Osteocyte (in vitro differentiated cells): ENCODE measurements at regions not wholly inside any gene's neighbourhood (a gene's known extent, or its start where the extent isn't known, plus 50 kb on each side); places are given as distances from the start of the nearest gene placed in this dataset.

Experiments used
- DNase-seq: peaks from one replicate; pipeline ENCODE4 v3.0.0; 2021; ENCODE audit warnings: mixed read lengths; ENCODE audit not compliant: unreplicated experiment; ENCODE audit errors: extremely low spot score
- H3K27ac Mint-ChIP-seq: one replicate; pipeline ENCODE4 v1.8.0; 2021; ENCODE audit warnings: mild to moderate bottlenecking, mixed read lengths; ENCODE audit not compliant: unreplicated experiment
- H3K27me3 Mint-ChIP-seq: one replicate; pipeline ENCODE4 v1.8.0; 2021; ENCODE audit warnings: mixed read lengths; ENCODE audit not compliant: unreplicated experiment
- H3K36me3 Mint-ChIP-seq: one replicate; pipeline ENCODE4 v1.8.0; 2021; ENCODE audit warnings: mixed read lengths; ENCODE audit not compliant: unreplicated experiment
- H3K4me1 Mint-ChIP-seq: one replicate; pipeline ENCODE4 v1.8.0; 2021; ENCODE audit warnings: mixed read lengths; ENCODE audit not compliant: unreplicated experiment
- H3K4me3 Mint-ChIP-seq: one replicate; pipeline ENCODE4 v1.8.0; 2021; ENCODE audit warnings: mild to moderate bottlenecking, moderate library complexity, mixed read lengths; ENCODE audit not compliant: unreplicated experiment
- H3K9me3 Mint-ChIP-seq: one replicate; pipeline ENCODE4 v1.8.0; 2021; ENCODE audit warnings: mixed read lengths; ENCODE audit not compliant: unreplicated experiment
- TF ChIP-seq, protein P1 (sequence below): fragments of 200-600 bp; sonication (generic); IDR thresholded peaks from 2 replicates; pipeline ENCODE4 v1.5.0; 2021; ENCODE audit warnings: antibody characterized with exemption, mild to moderate bottlenecking, moderate library complexity

GRCh38 chr11:92829121-92829520 is 140.3 kb upstream of the MTNR1B start:
- no peaks in the 10 kb centered on the region for H3K9me3 Mint-ChIP-seq
- H3K4me1 Mint-ChIP-seq: peaks cover 21% of the 10 kb centered on the region
- no peak overlapping the region for H3K27ac Mint-ChIP-seq
- H3K27me3 Mint-ChIP-seq: peaks cover 3% of the 10 kb centered on the region
- TF ChIP-seq, protein P1, sequence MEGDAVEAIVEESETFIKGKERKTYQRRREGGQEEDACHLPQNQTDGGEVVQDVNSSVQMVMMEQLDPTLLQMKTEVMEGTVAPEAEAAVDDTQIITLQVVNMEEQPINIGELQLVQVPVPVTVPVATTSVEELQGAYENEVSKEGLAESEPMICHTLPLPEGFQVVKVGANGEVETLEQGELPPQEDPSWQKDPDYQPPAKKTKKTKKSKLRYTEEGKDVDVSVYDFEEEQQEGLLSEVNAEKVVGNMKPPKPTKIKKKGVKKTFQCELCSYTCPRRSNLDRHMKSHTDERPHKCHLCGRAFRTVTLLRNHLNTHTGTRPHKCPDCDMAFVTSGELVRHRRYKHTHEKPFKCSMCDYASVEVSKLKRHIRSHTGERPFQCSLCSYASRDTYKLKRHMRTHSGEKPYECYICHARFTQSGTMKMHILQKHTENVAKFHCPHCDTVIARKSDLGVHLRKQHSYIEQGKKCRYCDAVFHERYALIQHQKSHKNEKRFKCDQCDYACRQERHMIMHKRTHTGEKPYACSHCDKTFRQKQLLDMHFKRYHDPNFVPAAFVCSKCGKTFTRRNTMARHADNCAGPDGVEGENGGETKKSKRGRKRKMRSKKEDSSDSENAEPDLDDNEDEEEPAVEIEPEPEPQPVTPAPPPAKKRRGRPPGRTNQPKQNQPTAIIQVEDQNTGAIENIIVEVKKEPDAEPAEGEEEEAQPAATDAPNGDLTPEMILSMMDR: no peak
- H3K4me3 Mint-ChIP-seq: no peak overlapping the region
- H3K36me3 Mint-ChIP-seq: no peaks in the 10 kb centered on the region
- no peak for DNase-seq

DNA sequence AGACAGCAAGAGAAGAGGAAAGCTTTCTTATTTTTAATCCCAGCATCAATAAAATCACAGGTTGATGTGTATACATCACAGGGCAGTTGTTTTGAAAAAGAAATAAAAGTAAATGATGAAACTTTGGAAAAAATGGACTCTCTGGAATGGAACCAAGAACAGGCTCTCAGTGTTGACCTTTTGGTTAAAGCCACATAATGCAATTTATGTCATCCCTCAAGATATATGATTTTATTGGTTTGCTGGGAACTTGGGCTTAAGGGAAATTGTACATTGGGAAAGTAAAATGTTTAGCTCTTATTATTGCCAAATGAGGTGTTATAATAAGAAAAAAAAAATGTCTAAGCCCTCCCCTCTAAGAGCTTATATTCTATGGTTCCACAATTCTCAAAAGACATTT is 139.8 kb upstream of the MTNR1B start:
- Mint-ChIP-seq H3K27me3 (peaks cover 3% of the 10 kb centered on the region), H3K4me3 (no peak overlapping the region), H3K9me3 (no peaks in the 10 kb centered on the region), H3K36me3 (no peaks in the 10 kb centered on the region), H3K27ac (no peak overlapping the region), H3K4me1 (peaks cover 26% of the 10 kb centered on the region)
- DNase-seq: no peak
- TF ChIP-seq, protein P1: no peak

- Mint-ChIP-seq H3K4me3 (no peak overlapping the region), H3K27ac (no peak overlapping the region), H3K9me3 (no peaks in the 10 kb centered on the region), H3K27me3 (no peaks in the 10 kb centered on the region), H3K4me1 (peaks cover 28% of the 10 kb centered on the region), H3K36me3 (no peaks in the 10 kb centered on the region)
- TF ChIP-seq, protein P1: no peak
- DNase-seq: no peak
Observed at GRCh38 chr11:92830377-92831155, 138.9 kb upstream of the MTNR1B start.

DNA sequence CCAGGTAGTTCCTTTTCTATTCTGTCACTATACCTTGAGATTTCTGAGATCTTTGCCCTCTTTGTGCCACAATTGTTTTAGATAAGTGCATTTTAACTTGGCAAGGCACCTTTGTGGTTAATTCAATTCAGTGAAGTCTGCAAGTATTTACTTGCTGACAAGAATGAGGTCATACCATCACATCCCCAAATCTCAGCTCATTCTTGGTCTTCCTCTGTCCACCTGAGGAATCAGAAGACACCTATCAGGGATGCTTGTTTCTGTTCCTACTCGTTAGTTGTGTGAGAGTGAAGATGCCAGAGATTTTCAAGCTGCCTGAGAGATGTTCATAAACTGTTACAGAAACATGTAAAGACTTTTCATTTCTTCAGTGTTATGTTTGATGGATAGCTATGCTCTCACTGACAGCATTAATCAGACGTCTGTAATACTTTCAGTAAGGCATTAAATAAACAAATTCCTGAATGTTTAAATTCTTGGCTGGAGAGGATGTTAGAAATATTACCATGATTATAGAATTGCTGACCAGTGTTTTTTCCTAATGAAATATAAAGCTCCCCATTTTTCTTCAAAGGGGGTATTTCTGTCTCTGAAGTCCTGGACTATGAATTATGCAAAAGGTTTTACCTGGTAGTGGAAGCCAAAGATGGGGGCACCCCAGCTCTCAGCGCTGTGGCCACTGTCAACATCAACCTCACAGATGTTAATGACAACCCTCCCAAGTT is 135.0 kb upstream of the MTNR1B start:
- no peak for DNase-seq
- H3K27me3 Mint-ChIP-seq: no peaks in the 10 kb centered on the region
- peaks cover 19% of the 10 kb centered on the region for H3K4me1 Mint-ChIP-seq
- H3K4me3 Mint-ChIP-seq: no peak overlapping the region
- TF ChIP-seq, protein P1: no peak
- no peak overlapping the region for H3K27ac Mint-ChIP-seq
- H3K36me3 Mint-ChIP-seq: no peaks in the 10 kb centered on the region
- H3K9me3 Mint-ChIP-seq: no peaks in the 10 kb centered on the region

DNA sequence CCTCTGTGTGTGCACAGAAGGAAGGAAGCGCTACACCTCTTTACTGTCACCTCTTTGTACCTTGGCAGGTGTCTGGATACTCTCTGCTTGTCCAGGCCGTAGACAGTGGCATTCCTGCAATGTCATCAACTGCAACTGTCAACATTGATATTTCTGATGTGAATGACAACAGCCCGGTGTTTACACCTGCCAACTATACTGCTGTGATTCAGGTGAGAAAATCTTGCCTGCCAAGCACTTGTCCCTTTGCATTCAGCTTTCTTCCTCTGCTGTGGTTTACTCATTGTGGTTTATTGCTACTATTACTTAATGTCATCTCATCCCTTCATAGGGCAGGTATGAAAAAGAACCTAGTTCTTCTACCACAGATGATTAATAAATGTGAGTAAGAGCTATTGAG is 131.9 kb upstream of the MTNR1B start:
- TF ChIP-seq, protein P1: no peak
- peaks cover 25% of the 10 kb centered on the region for H3K4me1 Mint-ChIP-seq
- H3K27ac Mint-ChIP-seq: no peak overlapping the region
- H3K4me3 Mint-ChIP-seq: no peak overlapping the region
- H3K36me3 Mint-ChIP-seq: no peaks in the 10 kb centered on the region
- no peak for DNase-seq
- H3K27me3 Mint-ChIP-seq: no peaks in the 10 kb centered on the region
- H3K9me3 Mint-ChIP-seq: no peaks in the 10 kb centered on the region
